ENCODE measurements at regions not wholly inside any gene's neighbourhood (a gene's known extent, or its start where the extent isn't known, plus 50 kb on each side); places are given as distances from the start of the nearest gene placed in this dataset.
"Not testable (repeated sequence)": the region's sequence is repeated elsewhere in the genome, so short reads cannot be mapped to it uniquely, and the experiment has no call there.

- intact Hi-C loops (cut with DNase I), result no loop called here
- DNase-seq, result no peak
- no peaks in the 10 kb centered on the region for H3K36me3 ChIP-seq
- no peak for TF ChIP-seq CTCF (IDR thresholded peaks at IDR 0.05)
- TF ChIP-seq POLR2AphosphoS5 (IDR thresholded peaks at IDR 0.05), result no peak
- TF ChIP-seq POLR2A (IDR thresholded peaks at IDR 0.05), result no peak
- no peak for TF ChIP-seq EP300 (IDR thresholded peaks at IDR 0.05)
- no peaks in the 10 kb centered on the region for H3K9me3 ChIP-seq
- no peak overlapping the region for H3K4me3 ChIP-seq
- H3K27ac ChIP-seq, result no peak overlapping the region
- WGBS, 2 donors, result 86% methylated on average over 14 of the region's 14 CpGs
- H3K4me1 ChIP-seq, result no peaks in the 10 kb centered on the region
- H3K27me3 ChIP-seq, result no peaks in the 10 kb centered on the region
Observed at GRCh38 chr17:68674029-68674925, 73.1 kb upstream of the FAM20A start.

- TF ChIP-seq CTCF (IDR thresholded peaks at IDR 0.05) (no peak), POLR2A (IDR thresholded peaks at IDR 0.05) (no peak), POLR2AphosphoS5 (IDR thresholded peaks at IDR 0.05) (no peak), EP300 (IDR thresholded peaks at IDR 0.05) (no peak)
- intact Hi-C loops (cut with DNase I), result no loop called here
- H3K4me1 ChIP-seq, result no peaks in the 10 kb centered on the region
Observed at GRCh38 chr17:68670967-68671693, 70.0 kb upstream of the FAM20A start.

GRCh38 chr17:68666438-68666837 lies 65.3 kb upstream of the FAM20A start:
- WGBS, 2 donors, result 66 to 68% methylated on average over 5 of the region's 5 CpGs
- H3K4me1 ChIP-seq; H3K9me3 ChIP-seq; H3K27ac ChIP-seq; H3K4me3 ChIP-seq; intact Hi-C loops (cut with DNase I); H3K27me3 ChIP-seq; H3K36me3 ChIP-seq; DNase-seq: not testable (repeated sequence)

More at GRCh38 chr17:68670967-68671693, 70.0 kb upstream of the FAM20A start:
- Histone ChIP-seq H3K27ac (no peak overlapping the region), H3K36me3 (no peaks in the 10 kb centered on the region), H3K9me3 (no peaks in the 10 kb centered on the region), H3K4me3 (no peak overlapping the region), H3K27me3 (no peaks in the 10 kb centered on the region)
- no peak for DNase-seq
- 77 to 81% methylated on average over 7 of the region's 7 CpGs for WGBS, 2 donors

GRCh38 chr17:68665373-68665772 lies 64.2 kb upstream of the FAM20A start:
- Histone ChIP-seq H3K9me3 (no peaks in the 10 kb centered on the region), H3K36me3 (no peaks in the 10 kb centered on the region), H3K27ac (no peak overlapping the region), H3K4me3 (no peak overlapping the region), H3K4me1 (no peaks in the 10 kb centered on the region), H3K27me3 (no peaks in the 10 kb centered on the region)
- intact Hi-C loops (cut with DNase I), result no loop called here
- TF ChIP-seq POLR2AphosphoS5 (IDR thresholded peaks at IDR 0.05), result no peak
- 92% methylated on average over 1 of the region's 1 CpG for WGBS, 2 donors
- DNase-seq, result no peak

GRCh38 chr17:68662479-68662878 lies 61.3 kb upstream of the FAM20A start:
- no peak overlapping the region for H3K27ac ChIP-seq
- no peak for DNase-seq
- no peak overlapping the region for H3K4me3 ChIP-seq
- intact Hi-C loops (cut with DNase I), result no loop called here
- WGBS, 2 donors, result 92 to 94% methylated on average over 2 of the region's 2 CpGs
- H3K27me3 ChIP-seq, result no peaks in the 10 kb centered on the region
- H3K9me3 ChIP-seq, result no peaks in the 10 kb centered on the region
- H3K4me1 ChIP-seq, result no peaks in the 10 kb centered on the region
- no peaks in the 10 kb centered on the region for H3K36me3 ChIP-seq
- TF ChIP-seq POLR2A (IDR thresholded peaks at IDR 0.05) (no peak), POLR2AphosphoS5 (IDR thresholded peaks at IDR 0.05) (no peak), EP300 (IDR thresholded peaks at IDR 0.05) (no peak), CTCF (IDR thresholded peaks at IDR 0.05) (no peak)

All from sigmoid colon (tissue), 6 donors.